Keratinocyte (primary cell): ENCODE measurements at regions not wholly inside any gene's neighbourhood (a gene's known extent, or its start where the extent isn't known, plus 50 kb on each side); places are given as distances from the start of the nearest gene placed in this dataset.

ENCODE experiments used
- DNase-seq: peaks from one replicate; pipeline ENCODE4 v3.0.0-alpha.2; 2011; ENCODE audit warnings: low read depth, missing footprints, low spot score
- FAIRE-seq: peaks from 2 replicates; lab custom pipeline; 2011; peaks lifted over from hg19 to GRCh38; lab: Jason Lieb, UNC
- H2AFZ ChIP-seq: 2 replicates; pipeline ENCODE4 v1.6.0; 2012; ENCODE audit warnings: low read length, control low read depth, inconsistent platforms; ENCODE audit not compliant: control insufficient read depth
- H3K27ac ChIP-seq: 2 replicates; pipeline ENCODE4 v1.5.1; 2011; ENCODE audit warnings: low read length; ENCODE audit not compliant: control insufficient read depth, insufficient read depth
- H3K27me3 ChIP-seq: 3 replicates; pipeline ENCODE4 v1.6.0; 2011; ENCODE audit warnings: low read length; ENCODE audit not compliant: control insufficient read depth, insufficient read depth; ENCODE audit errors: extremely low read depth
- H3K36me3 ChIP-seq, 2 experiments: 2 replicates in 1 of 2; 3 replicates in 1 of 2; pipeline ENCODE4 v1.5.1; 2011; ENCODE audit warnings: low read length in 2 of 2, mild to moderate bottlenecking in 1 of 2; ENCODE audit not compliant: control insufficient read depth in 2 of 2, insufficient read depth in 2 of 2; ENCODE audit errors: extremely low read depth in 1 of 2
- H3K4me1 ChIP-seq: 3 replicates; pipeline ENCODE4 v1.5.1; 2011; ENCODE audit warnings: low read length; ENCODE audit not compliant: control insufficient read depth, insufficient read depth; ENCODE audit errors: extremely low read depth
- H3K4me2 ChIP-seq: 3 replicates; pipeline ENCODE4 v1.6.0; 2011; ENCODE audit warnings: low read depth, low read length; ENCODE audit not compliant: control insufficient read depth, insufficient read depth; ENCODE audit errors: extremely low read depth
- H3K4me3 ChIP-seq, 3 experiments: fragments of 200-600 bp in 1 of 3; sonication (generic) in 1 of 3; 2 replicates in 2 of 3; 3 replicates in 1 of 3; pipeline ENCODE4 v1.5.1; 2011 to 2016; ENCODE audit warnings: low read length in 3 of 3, mild to moderate bottlenecking in 3 of 3, control low read depth in 2 of 3, inconsistent platforms in 1 of 3, low read depth in 1 of 3, mixed read lengths in 1 of 3, mixed run types in 1 of 3, moderate library complexity in 1 of 3; ENCODE audit not compliant: control insufficient read depth in 2 of 3, insufficient read depth in 2 of 3; ENCODE audit errors: extremely low read depth in 1 of 3
- H3K79me2 ChIP-seq: 2 replicates; pipeline ENCODE4 v1.6.0; 2012; ENCODE audit warnings: low read length; ENCODE audit not compliant: control insufficient read depth, insufficient read depth
- H3K9ac ChIP-seq: 3 replicates; pipeline ENCODE4 v1.6.0; 2011; ENCODE audit warnings: low read length; ENCODE audit not compliant: control insufficient read depth, insufficient read depth; ENCODE audit errors: extremely low read depth
- H3K9me1 ChIP-seq: 3 replicates; pipeline ENCODE4 v1.6.0; 2011; ENCODE audit warnings: low read length; ENCODE audit not compliant: control insufficient read depth, insufficient read depth; ENCODE audit errors: extremely low read depth
- H3K9me3 ChIP-seq: 2 replicates; pipeline ENCODE4 v1.5.1; 2012; ENCODE audit warnings: low read depth, low read length; ENCODE audit not compliant: control insufficient read depth
- H4K20me1 ChIP-seq: 3 replicates; pipeline ENCODE4 v1.6.0; 2011; ENCODE audit warnings: low read length; ENCODE audit not compliant: control insufficient read depth, insufficient read depth; ENCODE audit errors: extremely low read depth
- EZH2 ChIP-seq: IDR thresholded peaks from one replicate; pipeline ENCODE4 v1.6.1; 2012; ENCODE audit warnings: inconsistent platforms, mild to moderate bottlenecking, low read length, moderate library complexity
- dilution Hi-C: fragments of 300-500 bp; cut with MboI; formaldehyde crosslinking; loops from one replicate; pipeline ENCODE4 v1.7.0; 2020; ENCODE audit warnings: low sequenced_read_pairs; ENCODE audit not compliant: extremely low pct_ligation_motif_present
- TF ChIP-seq, protein P1 (sequence below), 3 experiments: IDR thresholded peaks in 1 of 3; conservative IDR thresholded peaks in 1 of 3; optimal IDR thresholded peaks in 1 of 3; 2 replicates in 2 of 3; 3 replicates in 1 of 3; pipeline versions ENCODE3 to v1.5.1; 2011; ENCODE audit warnings: low read length in 3 of 3, mild to moderate bottlenecking in 3 of 3, moderate library complexity in 2 of 3, control low read depth in 1 of 3, inconsistent platforms in 1 of 3; ENCODE audit not compliant: insufficient read depth in 2 of 3; ENCODE audit errors: extremely low read depth in 1 of 3

DNA sequence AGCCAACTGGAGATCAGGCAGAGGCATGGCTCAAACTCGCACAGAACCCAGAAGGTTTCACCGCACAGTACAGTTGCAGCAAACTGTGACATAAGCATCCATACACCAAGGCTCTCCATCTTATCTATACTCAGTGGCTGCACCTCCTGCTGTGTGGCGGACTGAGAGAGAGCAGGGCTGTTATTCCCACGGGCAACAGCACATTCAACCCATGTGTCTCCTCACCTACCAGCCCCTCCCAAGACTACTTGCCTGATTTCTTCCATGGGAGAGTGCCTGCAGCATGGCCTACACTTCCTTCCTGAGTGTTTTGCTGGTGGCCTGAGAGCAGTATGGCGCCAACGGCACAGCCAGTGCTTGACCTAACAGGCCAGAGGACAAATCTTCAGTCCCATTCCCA is 1606.6 kb downstream of the SLITRK1 start:
- no peaks in the 10 kb centered on the region for H3K36me3 ChIP-seq
- no peak for FAIRE-seq

DNA sequence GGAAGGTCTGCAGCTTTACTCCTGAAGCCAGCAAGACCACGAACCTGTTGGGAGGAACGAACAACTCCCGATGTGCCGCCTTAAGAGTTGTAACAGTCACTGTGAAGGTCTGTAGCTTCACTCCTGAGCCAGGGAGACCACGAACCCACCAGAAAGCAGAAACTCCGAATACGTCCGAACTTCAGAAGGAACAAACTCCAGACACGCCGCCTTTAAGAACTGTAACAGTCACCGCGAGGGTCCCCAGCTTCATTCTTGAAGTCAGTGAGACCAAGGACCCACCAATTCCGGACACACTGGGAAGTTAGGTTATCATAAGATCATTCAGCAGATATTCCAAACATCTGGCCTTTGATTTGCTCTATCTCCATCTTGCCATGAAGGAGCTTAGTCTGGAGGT is 1623.0 kb downstream of the SLITRK1 start:
- Histone ChIP-seq H3K79me2 (no peaks in the 10 kb centered on the region), H3K9ac (no peak overlapping the region), H3K9me1 (no peaks in the 10 kb centered on the region), H4K20me1 (no peaks in the 10 kb centered on the region), H3K27me3 (no peaks in the 10 kb centered on the region), H2AFZ (no peak overlapping the region), H3K4me2 (no peak overlapping the region), H3K27ac (no peak overlapping the region), H3K4me3 (no peak overlapping the region), H3K9me3 (no peaks in the 10 kb centered on the region), H3K36me3 (no peaks in the 10 kb centered on the region), H3K4me1 (no peaks in the 10 kb centered on the region)
- FAIRE-seq (no peak), DNase-seq (no peak)
- TF ChIP-seq, protein P1, sequence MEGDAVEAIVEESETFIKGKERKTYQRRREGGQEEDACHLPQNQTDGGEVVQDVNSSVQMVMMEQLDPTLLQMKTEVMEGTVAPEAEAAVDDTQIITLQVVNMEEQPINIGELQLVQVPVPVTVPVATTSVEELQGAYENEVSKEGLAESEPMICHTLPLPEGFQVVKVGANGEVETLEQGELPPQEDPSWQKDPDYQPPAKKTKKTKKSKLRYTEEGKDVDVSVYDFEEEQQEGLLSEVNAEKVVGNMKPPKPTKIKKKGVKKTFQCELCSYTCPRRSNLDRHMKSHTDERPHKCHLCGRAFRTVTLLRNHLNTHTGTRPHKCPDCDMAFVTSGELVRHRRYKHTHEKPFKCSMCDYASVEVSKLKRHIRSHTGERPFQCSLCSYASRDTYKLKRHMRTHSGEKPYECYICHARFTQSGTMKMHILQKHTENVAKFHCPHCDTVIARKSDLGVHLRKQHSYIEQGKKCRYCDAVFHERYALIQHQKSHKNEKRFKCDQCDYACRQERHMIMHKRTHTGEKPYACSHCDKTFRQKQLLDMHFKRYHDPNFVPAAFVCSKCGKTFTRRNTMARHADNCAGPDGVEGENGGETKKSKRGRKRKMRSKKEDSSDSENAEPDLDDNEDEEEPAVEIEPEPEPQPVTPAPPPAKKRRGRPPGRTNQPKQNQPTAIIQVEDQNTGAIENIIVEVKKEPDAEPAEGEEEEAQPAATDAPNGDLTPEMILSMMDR (optimal IDR thresholded peaks at IDR 0.05 in 1 of 3, IDR thresholded peaks at IDR 0.05 in 1 of 3, conservative IDR thresholded peaks at IDR 0.05 in 1 of 3; ENCODE audit: extremely low read depth in 1 of 3, insufficient read depth in 2 of 3, low read length in 3 of 3), result no peak
- no peak for TF ChIP-seq EZH2
- dilution Hi-C loops, result no loop called here

More for the DNA sequence above, 1606.6 kb downstream of the SLITRK1 start:
- H4K20me1 ChIP-seq, result no peaks in the 10 kb centered on the region
- H3K79me2 ChIP-seq, result no peaks in the 10 kb centered on the region
- H2AFZ ChIP-seq, result no peak overlapping the region
- no peaks in the 10 kb centered on the region for H3K9me3 ChIP-seq
- no peaks in the 10 kb centered on the region for H3K9me1 ChIP-seq
- no peak overlapping the region for H3K27ac ChIP-seq
- no peak overlapping the region for H3K9ac ChIP-seq
- no peak for DNase-seq
- TF ChIP-seq, protein P1 (optimal IDR thresholded peaks at IDR 0.05 in 1 of 3, IDR thresholded peaks at IDR 0.05 in 1 of 3, conservative IDR thresholded peaks at IDR 0.05 in 1 of 3; ENCODE audit: extremely low read depth in 1 of 3, insufficient read depth in 2 of 3, low read length in 3 of 3), result no peak
- no peak for TF ChIP-seq EZH2
- H3K4me3 ChIP-seq, result no peak overlapping the region
- dilution Hi-C loops, result no loop called here
- H3K4me1 ChIP-seq, result no peaks in the 10 kb centered on the region
- no peak overlapping the region for H3K4me2 ChIP-seq
- H3K27me3 ChIP-seq, result no peaks in the 10 kb centered on the region
